Liver (tissue), 8 donors: ENCODE measurements at regions not wholly inside any gene's neighbourhood (a gene's known extent, or its start where the extent isn't known, plus 50 kb on each side); places are given as distances from the start of the nearest gene placed in this dataset.

Experiments used
- DNase-seq: peaks from one replicate; pipeline ENCODE4 v3.0.0-alpha.2; 2017; ENCODE audit warnings: low spot score
- H3K27ac ChIP-seq, 2 donors: one replicate each; pipeline ENCODE4 v1.7.0; 2013; ENCODE audit warnings: inconsistent platforms in 2 of 2, low read length in 2 of 2, control low read depth in 1 of 2, low read depth in 1 of 2, mild to moderate bottlenecking in 1 of 2
- H3K27me3 ChIP-seq, 4 donors: one replicate each; pipeline versions ENCODE4 v1.6.1 to v1.7.0; 2013; ENCODE audit warnings: low read length in 3 of 4, inconsistent platforms in 1 of 4, mild to moderate bottlenecking in 1 of 4, moderate library complexity in 1 of 4; ENCODE audit not compliant: control insufficient read depth in 4 of 4, insufficient read depth in 4 of 4
- H3K36me3 ChIP-seq, 4 donors: one replicate each; pipeline versions ENCODE4 v1.6.1 to v1.7.0; 2013; ENCODE audit warnings: low read length in 3 of 4, mild to moderate bottlenecking in 3 of 4, low read depth in 1 of 4, moderate library complexity in 1 of 4; ENCODE audit not compliant: control insufficient read depth in 4 of 4, insufficient read depth in 3 of 4
- H3K4me1 ChIP-seq, 4 donors: one replicate each; pipeline versions ENCODE4 v1.6.1 to v1.7.0; 2013; ENCODE audit warnings: low read length in 3 of 4, mild to moderate bottlenecking in 3 of 4, moderate library complexity in 1 of 4; ENCODE audit not compliant: control insufficient read depth in 4 of 4, insufficient read depth in 4 of 4
- H3K4me3 ChIP-seq, 3 donors: one replicate each; pipeline versions ENCODE4 v1.6.1 to v1.7.0; 2013; ENCODE audit warnings: low read length in 3 of 3, control low read depth in 1 of 3, low read depth in 1 of 3, mild to moderate bottlenecking in 1 of 3
- H3K9ac ChIP-seq, 2 donors: one replicate each; pipeline ENCODE4 v1.7.0; 2013; ENCODE audit warnings: low read length in 2 of 2, mild to moderate bottlenecking in 2 of 2, moderate library complexity in 2 of 2, control low read depth in 1 of 2, low read depth in 1 of 2
- H3K9me3 ChIP-seq, 4 donors: one replicate each; pipeline versions ENCODE4 v1.6.1 to v1.7.0; 2013; ENCODE audit warnings: low read length in 3 of 4; ENCODE audit not compliant: control insufficient read depth in 4 of 4
- CTCF ChIP-seq: fragments of 150-350 bp; IDR thresholded peaks from 2 replicates; pipeline ENCODE4 v1.5.1; 2017; ENCODE audit warnings: improper control_type of control experiment, low read depth, low read length; ENCODE audit not compliant: missing input control
- EGR1 ChIP-seq, 2 donors: IDR thresholded peaks; 2 replicates each; pipeline ENCODE4 v1.6.1; 2016 to 2018; ENCODE audit warnings: antibody characterized with exemption in 2 of 2, low read depth in 2 of 2
- FOXA1 ChIP-seq: IDR thresholded peaks from 2 replicates; pipeline ENCODE4 v1.6.1; 2016; ENCODE audit warnings: antibody characterized with exemption
- FOXA2 ChIP-seq: IDR thresholded peaks from 2 replicates; pipeline ENCODE4 v1.6.1; 2016; ENCODE audit warnings: antibody characterized with exemption
- GABPA ChIP-seq, 2 donors: IDR thresholded peaks in 1 of 2; conservative IDR thresholded peaks in 1 of 2; 2 replicates each; pipeline ENCODE4 v1.6.1; 2016; ENCODE audit warnings: antibody characterized with exemption in 2 of 2, mild to moderate bottlenecking in 1 of 2, moderate library complexity in 1 of 2
- HNF4A ChIP-seq, 2 donors: conservative IDR thresholded peaks; 2 replicates each; pipeline ENCODE4 v1.6.1; 2016; ENCODE audit warnings: antibody characterized with exemption in 2 of 2, mild to moderate bottlenecking in 2 of 2
- HNF4G ChIP-seq: IDR thresholded peaks from 2 replicates; pipeline ENCODE4 v1.6.1; 2016; ENCODE audit warnings: antibody characterized with exemption
- JUND ChIP-seq, 2 donors: IDR thresholded peaks; 2 replicates each; pipeline ENCODE4 v1.6.1; 2016; ENCODE audit warnings: antibody characterized with exemption in 2 of 2
- NR2F2 ChIP-seq: IDR thresholded peaks from 2 replicates; pipeline ENCODE4 v1.6.1; 2016; ENCODE audit warnings: antibody characterized with exemption
- RAD21 ChIP-seq, 2 donors: IDR thresholded peaks; 2 replicates each; pipeline ENCODE4 v1.6.1; 2016; ENCODE audit warnings: antibody characterized with exemption in 2 of 2, mild to moderate bottlenecking in 2 of 2
- RXRA ChIP-seq, 2 donors: IDR thresholded peaks; 2 replicates each; pipeline ENCODE4 v1.6.1; 2017 to 2018; ENCODE audit warnings: antibody characterized with exemption in 2 of 2, mild to moderate bottlenecking in 1 of 2
- SP1 ChIP-seq: IDR thresholded peaks from 2 replicates; pipeline ENCODE4 v1.6.1; 2018; ENCODE audit warnings: antibody characterized with exemption, mild to moderate bottlenecking
- TAF1 ChIP-seq: conservative IDR thresholded peaks from 2 replicates; pipeline ENCODE4 v1.6.1; 2016; ENCODE audit warnings: antibody characterized with exemption, mild to moderate bottlenecking
- YY1 ChIP-seq: IDR thresholded peaks from 2 replicates; pipeline ENCODE4 v1.6.1; 2016; ENCODE audit warnings: antibody characterized with exemption, mild to moderate bottlenecking
- WGBS: extraction: QIAGEN DNeasy Blood & Tissue Kit; methylation state at CpG from one replicate; pipeline ENCODE4 v1.1.7; 2013; 5-methylcytosine and 5-hydroxymethylcytosine counted together
- TF ChIP-seq, protein P1 (sequence below): IDR thresholded peaks from 2 replicates; pipeline ENCODE4 v1.6.1; 2016; ENCODE audit warnings: antibody characterized with exemption
- TF ChIP-seq, protein P2 (sequence below): IDR thresholded peaks from 2 replicates; pipeline ENCODE4 v1.6.1; 2016; ENCODE audit warnings: antibody characterized with exemption, mild to moderate bottlenecking
- TF ChIP-seq, protein P3 (sequence below): IDR thresholded peaks from 2 replicates; pipeline ENCODE4 v1.6.1; 2016; ENCODE audit warnings: antibody characterized with exemption
- TF ChIP-seq, protein P4 (sequence below): IDR thresholded peaks from 2 replicates; pipeline ENCODE4 v1.6.1; 2016; ENCODE audit warnings: antibody characterized with exemption
- donor health status: healthy.
- donor health status: healthy.
- donor health status: healthy.
- donor health status: healthy.
- donor health status: healthy.

GRCh38 chr15:97162805-97163495 lies 797.6 kb upstream of the ARRDC4 start:
- Histone ChIP-seq H3K4me1 (no peaks in the 10 kb centered on the region), H3K4me3 (no peak overlapping the region), H3K27ac (no peak overlapping the region), H3K36me3 (no peaks in the 10 kb centered on the region), H3K27me3 (peaks cover 0 to 4% (median 0%) of the 10 kb centered on the region in 4 donors), H3K9me3 (no peaks in the 10 kb centered on the region), H3K9ac (no peak overlapping the region)
- no peak for DNase-seq
- 53% methylated on average over 2 of the region's 2 CpGs for WGBS
- TF ChIP-seq, protein P1, sequence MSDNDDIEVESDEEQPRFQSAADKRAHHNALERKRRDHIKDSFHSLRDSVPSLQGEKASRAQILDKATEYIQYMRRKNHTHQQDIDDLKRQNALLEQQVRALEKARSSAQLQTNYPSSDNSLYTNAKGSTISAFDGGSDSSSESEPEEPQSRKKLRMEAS = no peak
- TF ChIP-seq NR2F2 (no peak), HNF4G (no peak)

DNA sequence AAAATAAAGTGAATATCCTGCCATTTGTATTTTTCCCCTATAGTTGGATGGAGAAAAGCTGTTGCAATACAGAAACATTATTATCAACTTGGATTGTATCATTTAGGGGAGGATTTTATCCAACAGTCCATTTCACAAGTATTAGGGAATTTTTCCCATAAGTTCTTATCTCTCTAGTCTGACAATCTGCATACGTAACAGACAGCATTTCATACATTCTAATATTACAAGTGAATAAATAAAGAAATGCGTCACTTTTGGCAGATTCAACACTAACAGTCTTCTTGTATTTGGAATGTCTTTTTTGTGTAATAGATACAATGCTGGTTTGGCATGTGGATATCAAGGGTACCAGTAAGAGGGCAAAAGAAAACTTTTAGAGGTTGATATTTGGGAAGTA lies 795.3 kb upstream of the ARRDC4 start:
- WGBS = 64% methylated on average over 2 of the region's 2 CpGs
- no peak for TF ChIP-seq RAD21 (IDR thresholded peaks at IDR 0.05)
- no peak for TF ChIP-seq HNF4G
- no peak for TF ChIP-seq SP1
- TF ChIP-seq RXRA (IDR thresholded peaks at IDR 0.05) = no peak
- peaks cover 0 to 4% (median 0%) of the 10 kb centered on the region in 4 donors for H3K27me3 ChIP-seq
- no peaks in the 10 kb centered on the region for H3K9me3 ChIP-seq
- H3K36me3 ChIP-seq = no peaks in the 10 kb centered on the region
- H3K27ac ChIP-seq = no peak overlapping the region
- H3K4me1 ChIP-seq = no peaks in the 10 kb centered on the region
- no peak overlapping the region for H3K9ac ChIP-seq
- no peak for DNase-seq
- no peak overlapping the region for H3K4me3 ChIP-seq

GRCh38 chr15:97168704-97169475 lies 791.6 kb upstream of the ARRDC4 start:
- Histone ChIP-seq H3K9me3 (no peaks in the 10 kb centered on the region), H3K27me3 (peaks cover 0 to 4% (median 0%) of the 10 kb centered on the region in 4 donors), H3K36me3 (no peaks in the 10 kb centered on the region), H3K27ac (no peak overlapping the region), H3K4me1 (no peaks in the 10 kb centered on the region), H3K4me3 (no peak overlapping the region), H3K9ac (no peak overlapping the region)
- DNase-seq = no peak
- WGBS = 68% methylated on average over 12 of the region's 12 CpGs
- TF ChIP-seq, protein P2, sequence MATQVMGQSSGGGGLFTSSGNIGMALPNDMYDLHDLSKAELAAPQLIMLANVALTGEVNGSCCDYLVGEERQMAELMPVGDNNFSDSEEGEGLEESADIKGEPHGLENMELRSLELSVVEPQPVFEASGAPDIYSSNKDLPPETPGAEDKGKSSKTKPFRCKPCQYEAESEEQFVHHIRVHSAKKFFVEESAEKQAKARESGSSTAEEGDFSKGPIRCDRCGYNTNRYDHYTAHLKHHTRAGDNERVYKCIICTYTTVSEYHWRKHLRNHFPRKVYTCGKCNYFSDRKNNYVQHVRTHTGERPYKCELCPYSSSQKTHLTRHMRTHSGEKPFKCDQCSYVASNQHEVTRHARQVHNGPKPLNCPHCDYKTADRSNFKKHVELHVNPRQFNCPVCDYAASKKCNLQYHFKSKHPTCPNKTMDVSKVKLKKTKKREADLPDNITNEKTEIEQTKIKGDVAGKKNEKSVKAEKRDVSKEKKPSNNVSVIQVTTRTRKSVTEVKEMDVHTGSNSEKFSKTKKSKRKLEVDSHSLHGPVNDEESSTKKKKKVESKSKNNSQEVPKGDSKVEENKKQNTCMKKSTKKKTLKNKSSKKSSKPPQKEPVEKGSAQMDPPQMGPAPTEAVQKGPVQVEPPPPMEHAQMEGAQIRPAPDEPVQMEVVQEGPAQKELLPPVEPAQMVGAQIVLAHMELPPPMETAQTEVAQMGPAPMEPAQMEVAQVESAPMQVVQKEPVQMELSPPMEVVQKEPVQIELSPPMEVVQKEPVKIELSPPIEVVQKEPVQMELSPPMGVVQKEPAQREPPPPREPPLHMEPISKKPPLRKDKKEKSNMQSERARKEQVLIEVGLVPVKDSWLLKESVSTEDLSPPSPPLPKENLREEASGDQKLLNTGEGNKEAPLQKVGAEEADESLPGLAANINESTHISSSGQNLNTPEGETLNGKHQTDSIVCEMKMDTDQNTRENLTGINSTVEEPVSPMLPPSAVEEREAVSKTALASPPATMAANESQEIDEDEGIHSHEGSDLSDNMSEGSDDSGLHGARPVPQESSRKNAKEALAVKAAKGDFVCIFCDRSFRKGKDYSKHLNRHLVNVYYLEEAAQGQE = no peak
- TF ChIP-seq, protein P1 = no peak
- TF ChIP-seq RAD21 (IDR thresholded peaks at IDR 0.05) = no peak
- TF ChIP-seq YY1 = no peak
- no peak for TF ChIP-seq CTCF
- TF ChIP-seq, protein P3, sequence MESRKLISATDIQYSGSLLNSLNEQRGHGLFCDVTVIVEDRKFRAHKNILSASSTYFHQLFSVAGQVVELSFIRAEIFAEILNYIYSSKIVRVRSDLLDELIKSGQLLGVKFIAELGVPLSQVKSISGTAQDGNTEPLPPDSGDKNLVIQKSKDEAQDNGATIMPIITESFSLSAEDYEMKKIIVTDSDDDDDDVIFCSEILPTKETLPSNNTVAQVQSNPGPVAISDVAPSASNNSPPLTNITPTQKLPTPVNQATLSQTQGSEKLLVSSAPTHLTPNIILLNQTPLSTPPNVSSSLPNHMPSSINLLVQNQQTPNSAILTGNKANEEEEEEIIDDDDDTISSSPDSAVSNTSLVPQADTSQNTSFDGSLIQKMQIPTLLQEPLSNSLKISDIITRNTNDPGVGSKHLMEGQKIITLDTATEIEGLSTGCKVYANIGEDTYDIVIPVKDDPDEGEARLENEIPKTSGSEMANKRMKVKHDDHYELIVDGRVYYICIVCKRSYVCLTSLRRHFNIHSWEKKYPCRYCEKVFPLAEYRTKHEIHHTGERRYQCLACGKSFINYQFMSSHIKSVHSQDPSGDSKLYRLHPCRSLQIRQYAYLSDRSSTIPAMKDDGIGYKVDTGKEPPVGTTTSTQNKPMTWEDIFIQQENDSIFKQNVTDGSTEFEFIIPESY = no peak
- TF ChIP-seq FOXA2 = no peak
- TF ChIP-seq HNF4A (conservative IDR thresholded peaks at IDR 0.05) = no peak
- TF ChIP-seq FOXA1 = no peak
- TF ChIP-seq, protein P4, sequence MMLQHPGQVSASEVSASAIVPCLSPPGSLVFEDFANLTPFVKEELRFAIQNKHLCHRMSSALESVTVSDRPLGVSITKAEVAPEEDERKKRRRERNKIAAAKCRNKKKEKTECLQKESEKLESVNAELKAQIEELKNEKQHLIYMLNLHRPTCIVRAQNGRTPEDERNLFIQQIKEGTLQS = no peak
- TF ChIP-seq TAF1 = no peak
- TF ChIP-seq EGR1 (IDR thresholded peaks at IDR 0.05; ENCODE audit: low read depth in 2 of 2) = no peak
- TF ChIP-seq RXRA (IDR thresholded peaks at IDR 0.05) = no peak
- TF ChIP-seq GABPA (IDR thresholded peaks at IDR 0.05 in 1 of 2, conservative IDR thresholded peaks at IDR 0.05 in 1 of 2) = no peak
- TF ChIP-seq SP1 = no peak
- no peak for TF ChIP-seq NR2F2
- no peak for TF ChIP-seq HNF4G
- no peak for TF ChIP-seq JUND (IDR thresholded peaks at IDR 0.05)
